K562 (cell line): ENCODE measurements at regions not wholly inside any gene's neighbourhood (a gene's known extent, or its start where the extent isn't known, plus 50 kb on each side); places are given as distances from the start of the nearest gene placed in this dataset.

Experiments
- ATAC-seq: fragments of 200-7000 bp; cut with Tn5 transposase; 3 replicates; pipeline ENCODE4 v1.9.1; 2020; ENCODE audit warnings: moderate library complexity
- BruUV-seq: library from RNA; stranded (reverse); fragments of 400-500 nt; replicated peaks from 2 replicates; lab custom pipeline; 2021; lab: Mats Ljungman, UMichigan
- CTCF ChIA-PET: fragments of 300-600 bp; formaldehyde crosslinking; extraction: SDS; loops from one replicate; lab custom pipeline; 2021; ENCODE audit warnings: low intra/inter-chr PET ratio; lab: Yijun Ruan, JAX
- POLR2A ChIA-PET: fragments of 300-600, 350-650 bp; sonication (Branson Sonifier 250); formaldehyde crosslinking; extraction: SDS; loops from one replicate; lab custom pipeline; 2021; ENCODE audit warnings: antibody characterized with exemption, inconsistent platforms; lab: Yijun Ruan, JAX
- DNase-seq, 4 experiments: peaks; one replicate each; pipeline versions ENCODE4 v3.0.0 to v3.0.0-alpha.2; 2011 to 2018; ENCODE audit warnings: low spot score in 3 of 4, mixed read lengths in 3 of 4; ENCODE audit errors: extremely low read depth in 1 of 4
- FAIRE-seq: peaks from 2 replicates; lab custom pipeline; 2011; peaks lifted over from hg19 to GRCh38; lab: Jason Lieb, UNC
- H2AFZ ChIP-seq: 2 replicates; pipeline ENCODE4 v1.6.0; 2011; ENCODE audit warnings: low read depth, low read length, control low read depth, inconsistent platforms
- H3K27ac ChIP-seq: fragments of 200-600 bp; 3 replicates; pipeline ENCODE4 v1.8.0; 2011; ENCODE audit warnings: low read depth, mild to moderate bottlenecking, control low read depth, inconsistent platforms, low read length, moderate library complexity, mixed read lengths; ENCODE audit errors: extremely low read depth
- H3K27me3 ChIP-seq, 2 experiments: fragments of 300-600 bp in 1 of 2; 2 replicates in 1 of 2; 3 replicates in 1 of 2; pipeline versions ENCODE4 v1.6.0 to v1.8.0; 2011; ENCODE audit warnings: inconsistent platforms in 2 of 2, low read length in 2 of 2, mild to moderate bottlenecking in 1 of 2, mixed read lengths in 1 of 2, moderate library complexity in 1 of 2; ENCODE audit not compliant: control insufficient read depth in 2 of 2, insufficient read depth in 2 of 2
- H3K36me3 ChIP-seq: fragments of 300-600 bp; 3 replicates; pipeline ENCODE4 v1.8.0; 2011; ENCODE audit warnings: mild to moderate bottlenecking, low read length, inconsistent platforms; ENCODE audit not compliant: control insufficient read depth, insufficient read depth
- H3K4me1 ChIP-seq, 2 experiments: fragments of 200-600 bp in 1 of 2; replicated peaks in 1 of 2; 2 replicates in 1 of 2; 3 replicates in 1 of 2; pipeline versions ENCODE4 v1.5.1 to v1.8.0; 2011; ENCODE audit warnings: inconsistent platforms in 2 of 2, low read length in 2 of 2, mild to moderate bottlenecking in 1 of 2, mixed read lengths in 1 of 2, moderate library complexity in 1 of 2; ENCODE audit not compliant: control insufficient read depth in 2 of 2, insufficient read depth in 2 of 2
- H3K4me2 ChIP-seq: 2 replicates; pipeline ENCODE4 v1.6.1; 2011; ENCODE audit warnings: low read length, control low read depth, inconsistent platforms, mixed read lengths; ENCODE audit not compliant: insufficient read depth
- H3K4me3 ChIP-seq: fragments of 200-600 bp; sonication (generic), shearing (Covaris generic); 2 replicates; pipeline ENCODE4 v1.5.1; 2016; ENCODE audit warnings: control low read depth, inconsistent platforms
- H3K79me2 ChIP-seq: fragments of 200-600 bp; 3 replicates; pipeline ENCODE4 v1.8.0; 2011; ENCODE audit warnings: low read length, inconsistent platforms; ENCODE audit not compliant: control insufficient read depth, insufficient read depth
- H3K9ac ChIP-seq, 2 experiments: 2 replicates each; pipeline versions ENCODE4 v1.6.0 to v1.6.1; 2011; ENCODE audit warnings: low read depth in 2 of 2, low read length in 2 of 2, control low read depth in 1 of 2, inconsistent platforms in 1 of 2, mild to moderate bottlenecking in 1 of 2, mixed read lengths in 1 of 2; ENCODE audit not compliant: insufficient read depth in 1 of 2
- H3K9me1 ChIP-seq: one replicate; pipeline ENCODE4 v1.6.0; 2011; ENCODE audit warnings: inconsistent platforms, mild to moderate bottlenecking, low read length, moderate library complexity; ENCODE audit not compliant: control insufficient read depth, insufficient read depth
- H3K9me3 ChIP-seq: replicated peaks from 2 replicates; pipeline ENCODE4 v1.5.1; 2011; ENCODE audit warnings: low read depth, low read length, inconsistent platforms; ENCODE audit not compliant: control insufficient read depth, insufficient read depth
- H4K20me1 ChIP-seq: replicated peaks from 2 replicates; pipeline ENCODE4 v1.6.1; 2011; ENCODE audit warnings: low read length, inconsistent platforms, mixed read lengths; ENCODE audit not compliant: control insufficient read depth, insufficient read depth
- HMGN3 ChIP-seq: IDR thresholded peaks from 2 replicates; pipeline ENCODE4 v1.6.1; 2011; ENCODE audit warnings: borderline replicate concordance, low read depth, mild to moderate bottlenecking, mixed read lengths, low read length; ENCODE audit not compliant: insufficient read length; ENCODE audit errors: extremely low read depth
- NR0B1 ChIP-seq: fragments of 450-650 bp; IDR thresholded peaks from one replicate; pipeline ENCODE4 v1.6.1; 2018; ENCODE audit warnings: mild to moderate bottlenecking, moderate library complexity; ENCODE audit not compliant: partially characterized antibody
- SNRNP70 ChIP-seq: fragments of 200-400 bp; formaldehyde crosslinking; optimal IDR thresholded peaks from 2 replicates; pipeline ENCODE3; 2017; ENCODE audit warnings: low read depth, low read length
- SRSF3 ChIP-seq: fragments of 200-400 bp; formaldehyde crosslinking; IDR thresholded peaks from 2 replicates; pipeline ENCODE4 v1.6.1; 2016; ENCODE audit warnings: mild to moderate bottlenecking, low read length, moderate library complexity; ENCODE audit not compliant: insufficient read depth
- TRIM28 ChIP-seq: fragments of 450-650 bp; IDR thresholded peaks from 2 replicates; pipeline ENCODE4 v1.6.1; 2017
- WGBS: fragments of 100-300 bp; shearing (Covaris generic); methylation state at CpG from one replicate; pipeline ENCODE4 v1.1.6; 2016; ENCODE audit warnings: low coverage, mixed read lengths; ENCODE audit not compliant: insufficient coverage; ENCODE audit errors: missing lambda C conversion rate; 5-methylcytosine and 5-hydroxymethylcytosine counted together
- in situ Hi-C: fragments of 300-500 bp; cut with MboI; formaldehyde crosslinking; loops from 4 replicates; pipeline ENCODE4 v1.15.0; 2018; ENCODE audit warnings: inconsistent platforms, mixed read lengths
- intact Hi-C: fragments of 100-400 bp; cut with micrococcal nuclease; formaldehyde crosslinking; loops from 2 replicates; pipeline ENCODE4 v1.14.2; 2022
- TF ChIP-seq, protein P1 (sequence below): fragments of 250-450 bp; sonication (Bioruptor Pico); IDR thresholded peaks from 2 replicates; pipeline ENCODE4 v1.5.0; 2021
- TF ChIP-seq, protein P2 (sequence below): IDR thresholded peaks from 2 replicates; pipeline ENCODE4 v1.6.1; 2011; ENCODE audit warnings: borderline replicate concordance, low read depth, mild to moderate bottlenecking, moderate library complexity, low read length; ENCODE audit not compliant: insufficient read depth, poor library complexity, severe bottlenecking

- H3K4me2 ChIP-seq, result no peak overlapping the region
- H3K27me3 ChIP-seq, result no peaks in the 10 kb centered on the region
- intact Hi-C loops (loop anchor here (5.0 kb wide), 1 partner anchor 1260 kb away; no protein-coding TSS in a partner anchor), in situ Hi-C loops (no loop called here)
- H3K9me1 ChIP-seq, result no peaks in the 10 kb centered on the region
- POLR2A ChIA-PET, result interaction anchor here (0.7 kb wide), 1 partner anchor 814 kb away, joined by 3 read pairs; no protein-coding TSS in a partner anchor
- no peak for FAIRE-seq
- CTCF ChIA-PET, result no interaction called here
- H3K27ac ChIP-seq, result no peak overlapping the region
- no peaks in the 10 kb centered on the region for H3K4me1 ChIP-seq
- H2AFZ ChIP-seq, result no peak overlapping the region
- no peaks in the 10 kb centered on the region for H3K79me2 ChIP-seq
- no peak overlapping the region for H3K4me3 ChIP-seq
- ATAC-seq, result no peak
- H3K9ac ChIP-seq, result no peak overlapping the region
- TF ChIP-seq SNRNP70 (no peak), NR0B1 (no peak), HMGN3 (no peak), SRSF3 (no peak), TRIM28 (no peak)
- TF ChIP-seq, protein P1, sequence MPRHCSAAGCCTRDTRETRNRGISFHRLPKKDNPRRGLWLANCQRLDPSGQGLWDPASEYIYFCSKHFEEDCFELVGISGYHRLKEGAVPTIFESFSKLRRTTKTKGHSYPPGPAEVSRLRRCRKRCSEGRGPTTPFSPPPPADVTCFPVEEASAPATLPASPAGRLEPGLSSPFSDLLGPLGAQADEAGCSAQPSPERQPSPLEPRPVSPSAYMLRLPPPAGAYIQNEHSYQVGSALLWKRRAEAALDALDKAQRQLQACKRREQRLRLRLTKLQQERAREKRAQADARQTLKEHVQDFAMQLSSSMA (CRISPR knock-in tag), result no peak
- TF ChIP-seq, protein P2, sequence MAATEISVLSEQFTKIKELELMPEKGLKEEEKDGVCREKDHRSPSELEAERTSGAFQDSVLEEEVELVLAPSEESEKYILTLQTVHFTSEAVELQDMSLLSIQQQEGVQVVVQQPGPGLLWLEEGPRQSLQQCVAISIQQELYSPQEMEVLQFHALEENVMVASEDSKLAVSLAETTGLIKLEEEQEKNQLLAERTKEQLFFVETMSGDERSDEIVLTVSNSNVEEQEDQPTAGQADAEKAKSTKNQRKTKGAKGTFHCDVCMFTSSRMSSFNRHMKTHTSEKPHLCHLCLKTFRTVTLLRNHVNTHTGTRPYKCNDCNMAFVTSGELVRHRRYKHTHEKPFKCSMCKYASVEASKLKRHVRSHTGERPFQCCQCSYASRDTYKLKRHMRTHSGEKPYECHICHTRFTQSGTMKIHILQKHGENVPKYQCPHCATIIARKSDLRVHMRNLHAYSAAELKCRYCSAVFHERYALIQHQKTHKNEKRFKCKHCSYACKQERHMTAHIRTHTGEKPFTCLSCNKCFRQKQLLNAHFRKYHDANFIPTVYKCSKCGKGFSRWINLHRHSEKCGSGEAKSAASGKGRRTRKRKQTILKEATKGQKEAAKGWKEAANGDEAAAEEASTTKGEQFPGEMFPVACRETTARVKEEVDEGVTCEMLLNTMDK, result no peak
- TF ChIP-seq, all 486 proteins: peak for 0
- BruUV-seq, result no TSS peak
- no peak for DNase-seq
- WGBS, result 1% methylated on average over 3 of the region's 3 CpGs
- Histone ChIP-seq H4K20me1 (no peaks in the 10 kb centered on the region), H3K36me3 (no peaks in the 10 kb centered on the region), H3K9me3 (no peaks in the 10 kb centered on the region)
Measured at GRCh38 chr10:9297580-9297979, 1243.1 kb downstream of the GATA3 start.
